ENCODE measurements at regions not wholly inside any gene's neighbourhood (a gene's known extent, or its start where the extent isn't known, plus 50 kb on each side); places are given as distances from the start of the nearest gene placed in this dataset.
"Not testable (repeated sequence)": the region's sequence is repeated elsewhere in the genome, so short reads cannot be mapped to it uniquely, and the experiment has no call there.

GRCh38 chr22:49687333-49687732, 140.3 kb downstream of the BRD1 start:
- H3K27me3 ChIP-seq (replicated peaks; ENCODE audit: control insufficient read depth, insufficient read depth, low read length), result peaks cover 2% of the 10 kb centered on the region
- no peak for DNase-seq (ENCODE audit: extremely low read depth, insufficient read length)
- no peak for TF ChIP-seq CTCF (IDR thresholded peaks at IDR 0.05; ENCODE audit: insufficient read depth, low read length, poor library complexity, severe bottlenecking)
- H3K4me3 ChIP-seq (replicated peaks; ENCODE audit: low read depth, low read length), result no peak overlapping the region
- H3K36me3 ChIP-seq (ENCODE audit: control insufficient read depth, insufficient read depth, low read length), result no peaks in the 10 kb centered on the region

GRCh38 chr22:49686495-49687219, 141.0 kb downstream of the BRD1 start:
- no peak for DNase-seq (ENCODE audit: extremely low read depth, insufficient read length)
- no peak overlapping the region for H3K4me3 ChIP-seq (replicated peaks; ENCODE audit: low read depth, low read length)
- peaks cover 2% of the 10 kb centered on the region for H3K27me3 ChIP-seq (replicated peaks; ENCODE audit: control insufficient read depth, insufficient read depth, low read length)
- no peaks in the 10 kb centered on the region for H3K36me3 ChIP-seq (ENCODE audit: control insufficient read depth, insufficient read depth, low read length)
- no peak for TF ChIP-seq CTCF (IDR thresholded peaks at IDR 0.05; ENCODE audit: insufficient read depth, low read length, poor library complexity, severe bottlenecking)

GRCh38 chr22:49685686-49686085, 142.0 kb downstream of the BRD1 start:
- no peaks in the 10 kb centered on the region for H3K36me3 ChIP-seq (ENCODE audit: control insufficient read depth, insufficient read depth, low read length)
- TF ChIP-seq CTCF (IDR thresholded peaks at IDR 0.05; ENCODE audit: insufficient read depth, low read length, poor library complexity, severe bottlenecking), result no peak
- DNase-seq (ENCODE audit: extremely low read depth, insufficient read length), result no peak
- peaks cover 2% of the 10 kb centered on the region for H3K27me3 ChIP-seq (replicated peaks; ENCODE audit: control insufficient read depth, insufficient read depth, low read length)
- H3K4me3 ChIP-seq (replicated peaks; ENCODE audit: low read depth, low read length), result no peak overlapping the region

DNA sequence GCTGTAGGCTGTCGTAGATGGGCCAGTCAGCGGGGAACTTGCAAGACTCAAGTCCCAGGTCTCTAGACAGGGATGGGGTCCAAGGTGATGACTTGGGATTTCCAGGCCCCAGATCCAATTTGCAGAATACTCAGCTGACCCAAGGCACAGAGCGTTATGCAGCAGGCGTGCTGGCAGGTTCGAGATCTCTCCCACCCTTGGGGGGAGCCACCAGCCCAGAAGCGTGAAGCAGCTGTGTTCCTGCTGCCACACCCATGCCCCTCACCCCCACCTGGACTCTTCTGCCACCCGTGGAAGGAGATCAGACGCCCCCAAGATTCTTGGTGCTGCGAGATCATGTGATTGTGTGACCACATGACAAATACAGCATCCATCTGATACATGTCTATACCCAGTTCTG, 142.6 kb downstream of the BRD1 start:
- TF ChIP-seq CTCF (IDR thresholded peaks at IDR 0.05; ENCODE audit: insufficient read depth, low read length, poor library complexity, severe bottlenecking), result no peak
- no peak for DNase-seq (ENCODE audit: extremely low read depth, insufficient read length)
- H3K27me3 ChIP-seq (replicated peaks; ENCODE audit: control insufficient read depth, insufficient read depth, low read length), result peaks cover 2% of the 10 kb centered on the region
- no peak overlapping the region for H3K4me3 ChIP-seq (replicated peaks; ENCODE audit: low read depth, low read length)
- no peaks in the 10 kb centered on the region for H3K36me3 ChIP-seq (ENCODE audit: control insufficient read depth, insufficient read depth, low read length)

DNA sequence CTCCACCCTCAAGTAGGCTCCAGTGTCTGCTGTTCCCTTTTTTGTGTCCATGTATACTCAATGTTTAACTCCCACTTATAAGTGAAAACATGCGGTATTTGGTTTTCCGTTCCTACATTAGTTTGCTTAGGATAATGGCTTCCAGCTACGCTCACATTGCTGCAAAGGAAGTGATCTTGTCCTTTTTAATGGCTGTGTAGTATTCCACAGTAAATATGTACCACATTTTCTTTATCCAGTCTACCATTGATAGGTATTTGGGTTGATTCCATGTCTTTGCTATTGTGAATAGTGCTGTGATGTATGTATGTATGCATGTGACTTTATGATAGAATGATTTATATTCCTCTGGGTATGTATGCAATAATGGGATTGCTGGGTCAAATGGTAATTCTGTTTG, 144.6 kb downstream of the BRD1 start:
- TF ChIP-seq CTCF (IDR thresholded peaks at IDR 0.05; ENCODE audit: insufficient read depth, low read length, poor library complexity, severe bottlenecking), result no peak
- Histone ChIP-seq H3K36me3 (ENCODE audit: control insufficient read depth, insufficient read depth, low read length) (no peaks in the 10 kb centered on the region), H3K4me3 (replicated peaks; ENCODE audit: low read depth, low read length) (no peak overlapping the region), H3K27me3 (replicated peaks; ENCODE audit: control insufficient read depth, insufficient read depth, low read length) (peaks cover 4% of the 10 kb centered on the region)
- no peak for DNase-seq (ENCODE audit: extremely low read depth, insufficient read length)

DNA sequence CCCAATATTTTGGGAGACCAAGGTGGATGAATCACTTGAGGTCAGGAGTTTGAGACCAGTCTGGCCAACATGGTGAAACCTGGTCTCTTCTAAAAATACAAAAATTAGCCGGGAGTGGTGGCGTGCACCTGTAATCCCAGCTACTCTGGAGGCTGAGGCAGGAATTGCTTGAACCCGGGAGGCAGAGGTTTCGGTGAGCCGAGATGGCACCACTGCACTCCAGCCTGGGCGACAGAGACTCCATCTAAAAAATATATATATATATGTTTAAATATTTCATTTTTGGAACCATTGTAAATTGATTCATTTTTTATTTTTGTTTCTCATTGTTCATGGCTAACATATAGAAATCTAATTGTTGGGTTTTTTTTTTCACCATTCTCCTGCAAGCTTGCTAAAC, 146.9 kb downstream of the BRD1 start:
- DNase-seq (ENCODE audit: extremely low read depth, insufficient read length); H3K36me3 ChIP-seq (ENCODE audit: control insufficient read depth, insufficient read depth, low read length); H3K4me3 ChIP-seq (replicated peaks; ENCODE audit: low read depth, low read length); H3K27me3 ChIP-seq (replicated peaks; ENCODE audit: control insufficient read depth, insufficient read depth, low read length): not testable (repeated sequence)
